SU-DHL-6 (cell line): ENCODE measurements at regions not wholly inside any gene's neighbourhood (a gene's known extent, or its start where the extent isn't known, plus 50 kb on each side); places are given as distances from the start of the nearest gene placed in this dataset.

ENCODE experiments used
- EZH2phosphoT487 ChIP-seq: fragments of 200-600 bp; sonication (generic), shearing (Covaris generic); conservative IDR thresholded peaks from 2 replicates; pipeline ENCODE4 v1.6.1; 2018; ENCODE audit warnings: mild to moderate bottlenecking, antibody characterized with exemption, low read length, moderate library complexity, mixed read lengths
- TF ChIP-seq, protein P1 (sequence below): fragments of 200-600 bp; sonication (generic); IDR thresholded peaks from one replicate; pipeline ENCODE4 v1.5.1; 2017; ENCODE audit warnings: antibody characterized with exemption, mild to moderate bottlenecking, low read length, moderate library complexity; ENCODE audit not compliant: insufficient read depth, poor library complexity, severe bottlenecking

DNA sequence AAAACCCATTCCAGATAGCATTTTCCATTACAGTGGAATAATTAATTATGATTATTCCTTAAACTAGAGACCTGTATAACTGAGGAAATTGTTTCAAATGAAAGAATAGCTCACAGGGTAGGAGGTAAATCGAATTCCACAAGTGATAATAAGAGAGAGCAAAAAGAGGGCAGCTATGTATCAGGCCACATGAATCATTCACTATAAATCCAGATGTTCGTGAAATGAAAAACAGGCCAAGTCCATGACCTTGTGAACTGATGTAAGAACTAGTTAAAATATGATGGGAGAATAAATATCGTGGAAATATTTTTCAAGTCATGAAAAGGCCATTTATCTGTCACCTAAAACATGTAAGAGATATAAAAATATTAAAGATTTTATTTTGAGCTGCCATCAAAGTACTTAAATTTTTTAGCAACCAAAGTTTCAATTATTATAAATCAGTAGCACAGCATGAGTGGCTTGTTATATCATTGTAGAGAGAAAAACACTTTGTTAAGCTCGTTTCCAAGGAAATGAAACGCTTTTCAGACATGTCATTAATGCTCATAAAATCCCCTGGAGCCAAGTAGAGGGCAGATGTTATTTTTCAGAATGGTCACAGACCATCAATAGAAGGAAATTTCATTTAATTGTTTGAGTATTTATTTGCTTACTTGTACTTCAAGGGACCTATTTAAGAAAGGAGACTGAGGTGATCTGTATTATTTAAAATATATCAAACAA, 120.6 kb upstream of the CDKN3 start:
- TF ChIP-seq, protein P1, sequence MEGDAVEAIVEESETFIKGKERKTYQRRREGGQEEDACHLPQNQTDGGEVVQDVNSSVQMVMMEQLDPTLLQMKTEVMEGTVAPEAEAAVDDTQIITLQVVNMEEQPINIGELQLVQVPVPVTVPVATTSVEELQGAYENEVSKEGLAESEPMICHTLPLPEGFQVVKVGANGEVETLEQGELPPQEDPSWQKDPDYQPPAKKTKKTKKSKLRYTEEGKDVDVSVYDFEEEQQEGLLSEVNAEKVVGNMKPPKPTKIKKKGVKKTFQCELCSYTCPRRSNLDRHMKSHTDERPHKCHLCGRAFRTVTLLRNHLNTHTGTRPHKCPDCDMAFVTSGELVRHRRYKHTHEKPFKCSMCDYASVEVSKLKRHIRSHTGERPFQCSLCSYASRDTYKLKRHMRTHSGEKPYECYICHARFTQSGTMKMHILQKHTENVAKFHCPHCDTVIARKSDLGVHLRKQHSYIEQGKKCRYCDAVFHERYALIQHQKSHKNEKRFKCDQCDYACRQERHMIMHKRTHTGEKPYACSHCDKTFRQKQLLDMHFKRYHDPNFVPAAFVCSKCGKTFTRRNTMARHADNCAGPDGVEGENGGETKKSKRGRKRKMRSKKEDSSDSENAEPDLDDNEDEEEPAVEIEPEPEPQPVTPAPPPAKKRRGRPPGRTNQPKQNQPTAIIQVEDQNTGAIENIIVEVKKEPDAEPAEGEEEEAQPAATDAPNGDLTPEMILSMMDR: no peak
- no peak for TF ChIP-seq EZH2phosphoT487
